ENCODE measurements at regions not wholly inside any gene's neighbourhood (a gene's known extent, or its start where the extent isn't known, plus 50 kb on each side); places are given as distances from the start of the nearest gene placed in this dataset.

DNA sequence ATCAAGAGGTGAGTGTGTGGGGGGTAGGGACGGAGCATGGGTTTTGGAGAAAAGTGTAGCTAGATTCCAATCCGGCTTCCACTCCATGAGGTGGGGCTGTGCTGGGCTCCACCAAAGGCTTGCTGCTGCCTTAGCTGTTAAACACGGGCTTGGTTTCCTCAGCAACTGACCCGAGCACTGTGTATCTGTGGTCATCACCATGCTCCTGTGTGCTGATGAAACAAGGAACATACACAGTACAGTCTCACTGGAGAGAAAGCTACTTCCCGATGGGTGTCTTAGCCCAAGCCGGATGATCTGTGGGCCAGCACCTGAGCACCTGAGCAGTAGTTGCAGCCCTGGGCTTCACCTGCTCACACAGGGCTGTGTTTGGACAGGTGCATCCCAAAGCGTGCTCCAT is 52.9 kb upstream of the VRK1 start:
- Histone ChIP-seq H3K79me2 (replicated peaks; ENCODE audit: insufficient read depth) (no peaks in the 10 kb centered on the region), H3F3A (replicated peaks; ENCODE audit: low read depth) (no peaks in the 10 kb centered on the region), H3K4me3 (no peak overlapping the region), H3K9me2 (ENCODE audit: insufficient read depth) (no peaks in the 10 kb centered on the region), H3K27me3 (ENCODE audit: insufficient read depth) (peaks cover 5% of the 10 kb centered on the region), H4K20me1 (replicated peaks; ENCODE audit: insufficient read depth) (no peaks in the 10 kb centered on the region), H3K27ac (ENCODE audit: low read depth) (no peak overlapping the region), H3K4me1 (ENCODE audit: insufficient read depth) (peaks cover 16% of the 10 kb centered on the region), H2AFZ (no peak overlapping the region), H3K4me2 (no peak overlapping the region), H3K36me3 (ENCODE audit: insufficient read depth) (no peaks in the 10 kb centered on the region)
- H3K27ac Mint-ChIP-seq: no peak overlapping the region
- H3K4me3 Mint-ChIP-seq: no peak overlapping the region
- TF ChIP-seq ZNF114 (CRISPR knock-in tag; IDR thresholded peaks at IDR 0.05) (no peak), JUNB (IDR thresholded peaks at IDR 0.05; ENCODE audit: unreplicated experiment) (no peak), NANOG (IDR thresholded peaks at IDR 0.05; ENCODE audit: borderline replicate concordance) (no peak), ZNF331 (CRISPR knock-in tag; IDR thresholded peaks at IDR 0.05; ENCODE audit: low read depth) (no peak), EZH2 (IDR thresholded peaks at IDR 0.05; ENCODE audit: low read depth, unreplicated experiment) (no peak), POLR2AphosphoS5 (IDR thresholded peaks at IDR 0.05; ENCODE audit: low read depth) (no peak)
- TF ChIP-seq, protein P1, sequence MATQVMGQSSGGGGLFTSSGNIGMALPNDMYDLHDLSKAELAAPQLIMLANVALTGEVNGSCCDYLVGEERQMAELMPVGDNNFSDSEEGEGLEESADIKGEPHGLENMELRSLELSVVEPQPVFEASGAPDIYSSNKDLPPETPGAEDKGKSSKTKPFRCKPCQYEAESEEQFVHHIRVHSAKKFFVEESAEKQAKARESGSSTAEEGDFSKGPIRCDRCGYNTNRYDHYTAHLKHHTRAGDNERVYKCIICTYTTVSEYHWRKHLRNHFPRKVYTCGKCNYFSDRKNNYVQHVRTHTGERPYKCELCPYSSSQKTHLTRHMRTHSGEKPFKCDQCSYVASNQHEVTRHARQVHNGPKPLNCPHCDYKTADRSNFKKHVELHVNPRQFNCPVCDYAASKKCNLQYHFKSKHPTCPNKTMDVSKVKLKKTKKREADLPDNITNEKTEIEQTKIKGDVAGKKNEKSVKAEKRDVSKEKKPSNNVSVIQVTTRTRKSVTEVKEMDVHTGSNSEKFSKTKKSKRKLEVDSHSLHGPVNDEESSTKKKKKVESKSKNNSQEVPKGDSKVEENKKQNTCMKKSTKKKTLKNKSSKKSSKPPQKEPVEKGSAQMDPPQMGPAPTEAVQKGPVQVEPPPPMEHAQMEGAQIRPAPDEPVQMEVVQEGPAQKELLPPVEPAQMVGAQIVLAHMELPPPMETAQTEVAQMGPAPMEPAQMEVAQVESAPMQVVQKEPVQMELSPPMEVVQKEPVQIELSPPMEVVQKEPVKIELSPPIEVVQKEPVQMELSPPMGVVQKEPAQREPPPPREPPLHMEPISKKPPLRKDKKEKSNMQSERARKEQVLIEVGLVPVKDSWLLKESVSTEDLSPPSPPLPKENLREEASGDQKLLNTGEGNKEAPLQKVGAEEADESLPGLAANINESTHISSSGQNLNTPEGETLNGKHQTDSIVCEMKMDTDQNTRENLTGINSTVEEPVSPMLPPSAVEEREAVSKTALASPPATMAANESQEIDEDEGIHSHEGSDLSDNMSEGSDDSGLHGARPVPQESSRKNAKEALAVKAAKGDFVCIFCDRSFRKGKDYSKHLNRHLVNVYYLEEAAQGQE (IDR thresholded peaks at IDR 0.05; ENCODE audit: unreplicated experiment): no peak
- DNase-seq (ENCODE audit: low spot score): no peak
- no peaks in the 10 kb centered on the region for H3K36me3 Mint-ChIP-seq (ENCODE audit: low read depth)
- no peak for ATAC-seq
- H3K4me1 Mint-ChIP-seq: peaks cover 18% of the 10 kb centered on the region; the same call in 2 of the 3 replicates
- peaks cover 3% of the 10 kb centered on the region for H3K27me3 Mint-ChIP-seq (ENCODE audit: insufficient read depth, low read depth, poor library complexity)
- H3K9me3 Mint-ChIP-seq: no peaks in the 10 kb centered on the region; the same call in 2 of the 3 replicates

DNA sequence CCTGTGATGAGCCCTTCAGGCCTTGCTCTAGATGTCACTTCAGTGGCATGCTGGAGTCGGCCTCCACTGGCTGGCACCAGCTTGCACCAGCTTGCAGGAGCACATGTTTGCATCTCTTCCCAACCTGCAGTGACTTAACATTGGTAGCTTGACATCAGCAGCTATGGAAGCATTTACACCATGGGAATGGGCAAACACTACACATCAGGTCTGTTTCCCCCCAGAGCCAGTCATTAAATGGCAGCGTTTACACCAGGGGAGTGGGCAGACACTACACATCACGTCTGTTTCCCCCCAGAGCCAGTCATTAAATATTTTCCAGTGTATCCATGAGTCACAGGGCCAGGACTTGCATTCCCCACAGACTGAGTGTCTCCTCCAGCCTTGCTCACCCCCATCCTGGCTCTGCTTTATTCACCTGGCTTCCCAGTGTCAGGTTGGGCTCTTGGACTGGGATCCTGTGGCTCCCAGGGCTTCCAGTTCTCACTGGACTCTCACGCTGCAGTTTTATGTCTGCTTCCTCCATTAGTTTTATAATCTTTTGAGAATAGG is 51.6 kb upstream of the VRK1 start:
- Mint-ChIP-seq H3K36me3 (ENCODE audit: low read depth) (no peaks in the 10 kb centered on the region), H3K4me3 (no peak overlapping the region), H3K9me3 (no peaks in the 10 kb centered on the region; the same call in 2 of the 3 replicates), H3K27ac (no peak overlapping the region), H3K27me3 (ENCODE audit: insufficient read depth, low read depth, poor library complexity) (peaks cover 3% of the 10 kb centered on the region), H3K4me1 (peaks cover 8% of the 10 kb centered on the region; the same call in 2 of the 3 replicates)
- H3K9me2 ChIP-seq (ENCODE audit: insufficient read depth): no peaks in the 10 kb centered on the region
- H3K27ac ChIP-seq (ENCODE audit: low read depth): no peak overlapping the region
- H3K4me1 ChIP-seq (ENCODE audit: insufficient read depth): peaks cover 4% of the 10 kb centered on the region
- no peak overlapping the region for H2AFZ ChIP-seq
- H3K79me2 ChIP-seq (replicated peaks; ENCODE audit: insufficient read depth): no peaks in the 10 kb centered on the region
- no peaks in the 10 kb centered on the region for H3K36me3 ChIP-seq (ENCODE audit: insufficient read depth)
- H3F3A ChIP-seq (replicated peaks; ENCODE audit: low read depth): no peaks in the 10 kb centered on the region
- DNase-seq (ENCODE audit: low spot score): no peak
- H3K27me3 ChIP-seq (ENCODE audit: insufficient read depth): peaks cover 5% of the 10 kb centered on the region
- ATAC-seq: no peak
- H3K4me3 ChIP-seq: no peak overlapping the region
- H3K4me2 ChIP-seq: no peak overlapping the region
- H4K20me1 ChIP-seq (replicated peaks; ENCODE audit: insufficient read depth): no peaks in the 10 kb centered on the region
- TF ChIP-seq, protein P1 (IDR thresholded peaks at IDR 0.05; ENCODE audit: unreplicated experiment): no peak
- TF ChIP-seq ZNF114 (CRISPR knock-in tag; IDR thresholded peaks at IDR 0.05): no peak
- TF ChIP-seq, protein P2, sequence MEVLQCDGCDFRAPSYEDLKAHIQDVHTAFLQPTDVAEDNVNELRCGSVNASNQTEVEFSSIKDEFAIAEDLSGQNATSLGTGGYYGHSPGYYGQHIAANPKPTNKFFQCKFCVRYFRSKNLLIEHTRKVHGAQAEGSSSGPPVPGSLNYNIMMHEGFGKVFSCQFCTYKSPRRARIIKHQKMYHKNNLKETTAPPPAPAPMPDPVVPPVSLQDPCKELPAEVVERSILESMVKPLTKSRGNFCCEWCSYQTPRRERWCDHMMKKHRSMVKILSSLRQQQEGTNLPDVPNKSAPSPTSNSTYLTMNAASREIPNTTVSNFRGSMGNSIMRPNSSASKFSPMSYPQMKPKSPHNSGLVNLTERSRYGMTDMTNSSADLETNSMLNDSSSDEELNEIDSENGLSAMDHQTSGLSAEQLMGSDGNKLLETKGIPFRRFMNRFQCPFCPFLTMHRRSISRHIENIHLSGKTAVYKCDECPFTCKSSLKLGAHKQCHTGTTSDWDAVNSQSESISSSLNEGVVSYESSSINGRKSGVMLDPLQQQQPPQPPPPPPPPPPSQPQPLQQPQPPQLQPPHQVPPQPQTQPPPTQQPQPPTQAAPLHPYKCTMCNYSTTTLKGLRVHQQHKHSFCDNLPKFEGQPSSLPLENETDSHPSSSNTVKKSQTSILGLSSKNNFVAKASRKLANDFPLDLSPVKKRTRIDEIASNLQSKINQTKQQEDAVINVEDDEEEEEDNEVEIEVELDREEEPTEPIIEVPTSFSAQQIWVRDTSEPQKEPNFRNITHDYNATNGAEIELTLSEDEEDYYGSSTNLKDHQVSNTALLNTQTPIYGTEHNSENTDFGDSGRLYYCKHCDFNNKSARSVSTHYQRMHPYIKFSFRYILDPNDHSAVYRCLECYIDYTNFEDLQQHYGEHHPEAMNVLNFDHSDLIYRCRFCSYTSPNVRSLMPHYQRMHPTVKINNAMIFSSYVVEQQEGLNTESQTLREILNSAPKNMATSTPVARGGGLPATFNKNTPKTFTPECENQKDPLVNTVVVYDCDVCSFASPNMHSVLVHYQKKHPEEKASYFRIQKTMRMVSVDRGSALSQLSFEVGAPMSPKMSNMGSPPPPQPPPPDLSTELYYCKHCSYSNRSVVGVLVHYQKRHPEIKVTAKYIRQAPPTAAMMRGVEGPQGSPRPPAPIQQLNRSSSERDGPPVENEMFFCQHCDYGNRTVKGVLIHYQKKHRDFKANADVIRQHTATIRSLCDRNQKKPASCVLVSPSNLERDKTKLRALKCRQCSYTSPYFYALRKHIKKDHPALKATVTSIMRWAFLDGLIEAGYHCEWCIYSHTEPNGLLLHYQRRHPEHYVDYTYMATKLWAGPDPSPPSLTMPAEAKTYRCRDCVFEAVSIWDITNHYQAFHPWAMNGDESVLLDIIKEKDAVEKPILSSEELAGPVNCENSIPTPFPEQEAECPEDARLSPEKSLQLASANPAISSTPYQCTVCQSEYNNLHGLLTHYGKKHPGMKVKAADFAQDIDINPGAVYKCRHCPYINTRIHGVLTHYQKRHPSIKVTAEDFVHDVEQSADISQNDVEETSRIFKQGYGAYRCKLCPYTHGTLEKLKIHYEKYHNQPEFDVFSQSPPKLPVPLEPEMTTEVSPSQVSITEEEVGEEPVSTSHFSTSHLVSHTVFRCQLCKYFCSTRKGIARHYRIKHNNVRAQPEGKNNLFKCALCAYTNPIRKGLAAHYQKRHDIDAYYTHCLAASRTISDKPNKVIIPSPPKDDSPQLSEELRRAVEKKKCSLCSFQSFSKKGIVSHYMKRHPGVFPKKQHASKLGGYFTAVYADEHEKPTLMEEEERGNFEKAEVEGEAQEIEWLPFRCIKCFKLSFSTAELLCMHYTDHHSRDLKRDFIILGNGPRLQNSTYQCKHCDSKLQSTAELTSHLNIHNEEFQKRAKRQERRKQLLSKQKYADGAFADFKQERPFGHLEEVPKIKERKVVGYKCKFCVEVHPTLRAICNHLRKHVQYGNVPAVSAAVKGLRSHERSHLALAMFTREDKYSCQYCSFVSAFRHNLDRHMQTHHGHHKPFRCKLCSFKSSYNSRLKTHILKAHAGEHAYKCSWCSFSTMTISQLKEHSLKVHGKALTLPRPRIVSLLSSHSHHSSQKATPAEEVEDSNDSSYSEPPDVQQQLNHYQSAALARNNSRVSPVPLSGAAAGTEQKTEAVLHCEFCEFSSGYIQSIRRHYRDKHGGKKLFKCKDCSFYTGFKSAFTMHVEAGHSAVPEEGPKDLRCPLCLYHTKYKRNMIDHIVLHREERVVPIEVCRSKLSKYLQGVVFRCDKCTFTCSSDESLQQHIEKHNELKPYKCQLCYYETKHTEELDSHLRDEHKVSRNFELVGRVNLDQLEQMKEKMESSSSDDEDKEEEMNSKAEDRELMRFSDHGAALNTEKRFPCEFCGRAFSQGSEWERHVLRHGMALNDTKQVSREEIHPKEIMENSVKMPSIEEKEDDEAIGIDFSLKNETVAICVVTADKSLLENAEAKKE (CRISPR knock-in tag; IDR thresholded peaks at IDR 0.05): no peak
- TF ChIP-seq EZH2 (IDR thresholded peaks at IDR 0.05; ENCODE audit: low read depth, unreplicated experiment): no peak
- TF ChIP-seq POLR2AphosphoS5 (IDR thresholded peaks at IDR 0.05; ENCODE audit: low read depth): no peak

Data from GM23338 (cell line).